Activated CD8-positive, alpha-beta memory T cell treated with anti-CD3 and anti-CD28 coated beads for 24 hours (primary cell): ENCODE measurements at regions not wholly inside any gene's neighbourhood (a gene's known extent, or its start where the extent isn't known, plus 50 kb on each side); places are given as distances from the start of the nearest gene placed in this dataset.

ENCODE experiments used
- DNase-seq: peaks from one replicate; pipeline ENCODE4 v3.0.0-alpha.2; 2020

GRCh38 chr5:62692946-62693713, 114.5 kb downstream of the LRRC70 start:
- no peak for DNase-seq

DNA sequence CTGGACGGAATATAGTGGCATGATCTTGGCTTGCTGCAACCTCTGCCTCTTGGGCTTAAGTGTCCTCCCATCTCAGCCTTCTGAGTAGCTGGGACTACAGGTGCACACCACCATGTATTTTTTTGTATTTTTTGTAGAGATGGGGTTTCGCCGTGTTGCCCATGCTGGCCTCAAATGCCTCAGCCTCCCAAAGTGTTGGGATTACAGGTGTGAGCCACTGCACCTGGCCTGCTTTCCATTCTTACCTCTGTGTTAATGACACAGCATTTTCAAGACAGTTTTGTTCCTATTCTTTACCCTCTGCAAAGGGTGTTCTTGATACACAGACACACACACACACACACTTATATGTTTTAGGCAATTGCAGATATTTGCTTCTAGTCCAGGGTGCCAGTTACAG, 113.3 kb downstream of the LRRC70 start:
- no peak for DNase-seq

DNA sequence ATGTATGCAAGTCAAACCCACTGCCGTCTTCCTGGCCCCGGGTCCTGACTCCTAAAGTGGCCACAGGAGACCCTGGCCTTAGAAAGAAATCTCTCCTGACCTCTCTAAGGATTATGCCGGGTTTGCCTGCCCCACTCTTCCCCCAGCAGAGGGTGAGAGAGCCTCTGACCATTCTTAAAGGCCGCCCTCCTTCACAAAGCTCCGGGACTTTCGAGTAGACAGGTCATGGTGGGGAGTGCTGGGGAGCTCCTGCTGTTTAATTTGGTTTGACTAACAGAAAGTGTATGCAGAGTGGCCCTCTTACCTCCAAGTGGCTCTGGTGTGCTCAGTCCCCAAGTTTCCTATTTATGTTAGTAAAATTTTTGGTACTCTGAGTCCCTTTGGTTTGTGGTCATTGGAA, 111.8 kb downstream of the LRRC70 start:
- no peak for DNase-seq

- no peak for DNase-seq
Measured at GRCh38 chr5:62689599-62690368, 111.2 kb downstream of the LRRC70 start.

GRCh38 chr5:62686692-62687091, 108.1 kb downstream of the LRRC70 start:
- DNase-seq: no peak

GRCh38 chr5:62685221-62685620, 106.6 kb downstream of the LRRC70 start:
- DNase-seq: no peak

DNA sequence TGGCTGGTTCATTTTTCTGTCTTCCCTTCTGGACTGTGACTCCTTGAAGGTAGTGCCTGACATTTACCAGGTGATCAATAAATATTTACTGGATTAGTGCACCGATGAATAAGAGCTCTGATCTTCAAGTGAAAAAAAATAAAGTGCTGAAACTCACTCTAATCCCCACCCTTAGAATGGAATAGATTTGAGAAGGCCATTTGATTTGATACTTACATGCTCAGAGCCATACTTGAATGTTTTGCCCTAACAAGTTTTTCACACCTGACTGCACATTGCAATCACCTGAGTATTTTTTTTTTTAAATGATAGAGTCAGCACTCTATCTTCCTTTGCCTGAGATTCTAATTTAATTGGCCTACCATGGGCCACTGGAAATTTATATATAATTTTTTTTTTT, 105.7 kb downstream of the LRRC70 start:
- DNase-seq: no peak

DNA sequence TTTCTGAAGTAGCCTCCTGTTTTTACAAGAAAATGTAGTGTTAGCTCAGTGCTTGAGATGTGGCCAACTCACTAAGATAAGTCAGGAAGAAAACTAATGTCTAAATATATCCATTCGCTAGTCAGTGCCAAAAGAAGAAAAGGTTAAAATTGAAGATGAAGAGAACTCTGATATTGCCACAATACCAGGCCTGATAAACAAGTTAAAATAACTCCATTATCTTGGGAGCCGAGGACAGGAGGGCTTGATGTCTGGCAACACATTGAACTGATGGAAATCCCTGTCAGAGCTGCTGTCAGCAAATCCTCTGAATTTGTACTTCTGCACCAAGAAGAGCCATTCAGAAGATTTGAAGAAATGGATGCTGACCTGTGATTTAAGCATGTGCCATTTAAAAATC, 103.4 kb downstream of the LRRC70 start:
- no peak for DNase-seq

GRCh38 chr5:62681117-62681850, 102.7 kb downstream of the LRRC70 start:
- no peak for DNase-seq

DNA sequence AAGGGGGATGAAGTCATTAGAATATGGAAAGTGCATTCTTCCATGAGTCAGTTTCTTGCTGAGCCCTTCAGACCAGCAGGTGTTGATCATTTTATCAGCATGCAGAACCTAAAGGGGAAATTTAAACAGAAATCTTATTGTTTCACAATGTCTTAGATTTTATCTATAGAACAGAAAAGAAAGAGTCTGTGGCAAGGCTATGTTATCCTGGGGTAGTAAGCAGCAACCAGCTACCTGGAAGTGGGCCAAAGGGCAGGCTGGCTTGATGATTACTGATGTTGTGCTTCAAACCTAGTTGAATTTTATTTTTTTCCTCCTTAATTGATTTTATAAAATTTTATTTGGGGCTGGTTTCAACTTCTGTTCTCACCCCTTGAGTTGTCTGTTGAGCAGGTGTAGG, 101.5 kb downstream of the LRRC70 start:
- no peak for DNase-seq
